Stomach (tissue), 8 donors: ENCODE measurements at regions not wholly inside any gene's neighbourhood (a gene's known extent, or its start where the extent isn't known, plus 50 kb on each side); places are given as distances from the start of the nearest gene placed in this dataset.

Source experiments
- DNase-seq, 2 donors: peaks; one replicate each; pipeline versions ENCODE4 v3.0.0 to v3.0.0-alpha.2; 2013 to 2019
- H3K27ac ChIP-seq, 5 donors: fragments of 200-600 bp in 4 of 5; sonication (generic) in 4 of 5; one replicate each; pipeline ENCODE4 v1.5.1; 2013 to 2019; ENCODE audit warnings: mild to moderate bottlenecking in 1 of 5, moderate library complexity in 1 of 5
- H3K27me3 ChIP-seq, 3 donors: fragments of 200-600 bp; sonication (generic); one replicate each; pipeline ENCODE4 v1.5.1; 2017 to 2019; ENCODE audit warnings: mixed run types in 1 of 3
- H3K36me3 ChIP-seq, 4 donors: fragments of 200-600 bp; sonication (generic); 1 replicate in 3 of 4; 2 replicates in 1 of 4; pipeline ENCODE4 v1.5.1; 2016 to 2019
- H3K4me1 ChIP-seq, 4 donors: fragments of 200-600 bp; sonication (generic); one replicate each; pipeline ENCODE4 v1.5.1; 2016 to 2019
- H3K4me3 ChIP-seq, 4 donors: fragments of 200-600 bp; sonication (generic) in 3 of 4; one replicate each; pipeline ENCODE4 v1.5.1; 2016 to 2019; ENCODE audit warnings: mild to moderate bottlenecking in 1 of 4
- H3K9me3 ChIP-seq, 4 donors: fragments of 200-600 bp; sonication (generic); one replicate each; pipeline ENCODE4 v1.5.1; 2016 to 2019
- EP300 ChIP-seq: sonication (generic); formaldehyde crosslinking; IDR thresholded peaks from one replicate; pipeline ENCODE4 v1.6.1; 2017; ENCODE audit warnings: antibody characterized with exemption
- POLR2A ChIP-seq, 4 donors: fragments of 450-650 bp; IDR thresholded peaks; one replicate each; pipeline ENCODE4 v1.6.1; 2016; ENCODE audit warnings: antibody characterized with exemption in 4 of 4, control low read depth in 2 of 4, mild to moderate bottlenecking in 1 of 4, moderate library complexity in 1 of 4
- POLR2AphosphoS5 ChIP-seq, 3 donors: sonication (generic); formaldehyde crosslinking; IDR thresholded peaks; one replicate each; pipeline ENCODE4 v1.6.1; 2016; ENCODE audit warnings: antibody characterized with exemption in 3 of 3
- WGBS, 5 donors: extraction: QIAGEN DNeasy Blood & Tissue Kit in 3 of 5; methylation state at CpG; one replicate each; pipeline versions ENCODE4 v1.1.5 to v1.1.7; 2013 to 2018; 5-methylcytosine and 5-hydroxymethylcytosine counted together
- intact Hi-C: fragments of 100-400 bp; cut with DNase I; formaldehyde crosslinking; loops from one replicate; pipeline ENCODE4 v1.15.1; 2023; ENCODE audit warnings: low total_unique reads
- TF ChIP-seq, protein P1 (sequence below), 7 experiments: fragments of 450-650 bp in 4 of 7; fragments of 200-600 bp in 3 of 7; sonication (generic) in 3 of 7; IDR thresholded peaks; one replicate each; pipeline ENCODE4 v1.5.1; 2016 to 2019; ENCODE audit warnings: antibody characterized with exemption in 7 of 7, control low read depth in 2 of 7, mild to moderate bottlenecking in 1 of 7
- donor health status: healthy with polysubstance abuse.
- donor health status: Bipolar disorder and iron deficiency.
- donor health status: healthy.

- TF ChIP-seq, protein P1, sequence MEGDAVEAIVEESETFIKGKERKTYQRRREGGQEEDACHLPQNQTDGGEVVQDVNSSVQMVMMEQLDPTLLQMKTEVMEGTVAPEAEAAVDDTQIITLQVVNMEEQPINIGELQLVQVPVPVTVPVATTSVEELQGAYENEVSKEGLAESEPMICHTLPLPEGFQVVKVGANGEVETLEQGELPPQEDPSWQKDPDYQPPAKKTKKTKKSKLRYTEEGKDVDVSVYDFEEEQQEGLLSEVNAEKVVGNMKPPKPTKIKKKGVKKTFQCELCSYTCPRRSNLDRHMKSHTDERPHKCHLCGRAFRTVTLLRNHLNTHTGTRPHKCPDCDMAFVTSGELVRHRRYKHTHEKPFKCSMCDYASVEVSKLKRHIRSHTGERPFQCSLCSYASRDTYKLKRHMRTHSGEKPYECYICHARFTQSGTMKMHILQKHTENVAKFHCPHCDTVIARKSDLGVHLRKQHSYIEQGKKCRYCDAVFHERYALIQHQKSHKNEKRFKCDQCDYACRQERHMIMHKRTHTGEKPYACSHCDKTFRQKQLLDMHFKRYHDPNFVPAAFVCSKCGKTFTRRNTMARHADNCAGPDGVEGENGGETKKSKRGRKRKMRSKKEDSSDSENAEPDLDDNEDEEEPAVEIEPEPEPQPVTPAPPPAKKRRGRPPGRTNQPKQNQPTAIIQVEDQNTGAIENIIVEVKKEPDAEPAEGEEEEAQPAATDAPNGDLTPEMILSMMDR (IDR thresholded peaks at IDR 0.05) = no peak
- TF ChIP-seq POLR2AphosphoS5 (IDR thresholded peaks at IDR 0.05) (no peak), EP300 (no peak), POLR2A (IDR thresholded peaks at IDR 0.05) (no peak)
- Histone ChIP-seq H3K4me3 (no peak overlapping the region), H3K36me3 (no peaks in the 10 kb centered on the region), H3K9me3 (peaks cover 0 to 4% (median 0%) of the 10 kb centered on the region in 4 donors), H3K4me1 (peaks cover 0 to 6% (median 0%) of the 10 kb centered on the region in 4 donors), H3K27ac (peak overlapping the region in 1 of 5 donors; percentile 25), H3K27me3 (no peaks in the 10 kb centered on the region)
- 55 to 92% (median 80%) methylated on average over 3 of the region's 3 CpGs for WGBS, 5 donors
- no peak for DNase-seq
- intact Hi-C loops = no loop called here
Observed at GRCh38 chr7:17598305-17598704, 299.9 kb downstream of the AHR start.

- H3K27ac ChIP-seq = peak overlapping the region in 4 of 5 donors; percentile 42 to 71 (median 52)
- H3K9me3 ChIP-seq = peaks cover 0 to 4% (median 1%) of the 10 kb centered on the region in 4 donors
- intact Hi-C loops = no loop called here
- TF ChIP-seq, protein P1 (IDR thresholded peaks at IDR 0.05) = no peak
- TF ChIP-seq POLR2AphosphoS5 (IDR thresholded peaks at IDR 0.05) (no peak), EP300 (no peak)
- H3K27me3 ChIP-seq = no peaks in the 10 kb centered on the region
- H3K36me3 ChIP-seq = no peaks in the 10 kb centered on the region
- no peak for DNase-seq
- no peak overlapping the region for H3K4me3 ChIP-seq
- peaks cover 0 to 6% (median 0%) of the 10 kb centered on the region in 4 donors for H3K4me1 ChIP-seq
Observed at GRCh38 chr7:17598846-17599245, 300.4 kb downstream of the AHR start.

GRCh38 chr7:17599733-17600339, 301.4 kb downstream of the AHR start:
- Histone ChIP-seq H3K4me3 (no peak overlapping the region), H3K36me3 (no peaks in the 10 kb centered on the region), H3K4me1 (peaks cover 0 to 6% (median 0%) of the 10 kb centered on the region in 4 donors), H3K9me3 (peaks cover 0 to 4% (median 2%) of the 10 kb centered on the region in 4 donors), H3K27ac (peak overlapping the region; percentile 42 to 71 (median 59)), H3K27me3 (no peaks in the 10 kb centered on the region)
- WGBS, 5 donors = 33 to 56% (median 51%) methylated on average over 7 of the region's 7 CpGs
- TF ChIP-seq, protein P1 (IDR thresholded peaks at IDR 0.05) = no peak
- TF ChIP-seq POLR2AphosphoS5 (IDR thresholded peaks at IDR 0.05) = peak in 1 of 3 donors; percentile 10
- no peak for TF ChIP-seq POLR2A (IDR thresholded peaks at IDR 0.05)
- no peak for TF ChIP-seq EP300
- DNase-seq = no peak
- intact Hi-C loops = no loop called here

DNA sequence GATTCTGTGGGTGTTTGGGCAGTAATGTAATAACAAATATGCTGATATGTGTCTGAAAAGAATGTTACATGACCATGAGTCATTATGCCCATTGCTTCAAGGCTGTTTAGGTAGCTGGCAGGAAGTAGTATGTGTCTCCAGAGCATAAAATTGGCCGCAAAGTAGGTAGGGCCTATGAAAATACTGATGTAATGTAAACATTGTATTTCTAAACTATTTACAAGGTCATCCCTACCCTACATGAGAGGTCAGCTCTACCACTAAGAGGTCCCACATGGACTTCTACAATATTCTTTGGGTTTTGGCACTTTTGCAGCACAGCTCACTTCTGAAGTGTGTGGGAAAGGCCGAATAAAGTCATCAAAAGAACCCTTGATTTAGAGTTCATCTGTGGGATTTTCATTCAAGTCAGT, 301.9 kb downstream of the AHR start:
- Histone ChIP-seq H3K4me3 (no peak overlapping the region), H3K27ac (peak overlapping the region; percentile 42 to 71 (median 57)), H3K4me1 (peaks cover 0 to 6% (median 0%) of the 10 kb centered on the region in 4 donors), H3K27me3 (no peaks in the 10 kb centered on the region), H3K9me3 (peaks cover 0 to 4% (median 2%) of the 10 kb centered on the region in 4 donors), H3K36me3 (no peaks in the 10 kb centered on the region)
- intact Hi-C loops = no loop called here
- 39 to 61% (median 58%) methylated on average over 2 of the region's 2 CpGs for WGBS, 5 donors
- peak in 1 of 2 donors; percentile 50 for DNase-seq
- TF ChIP-seq POLR2AphosphoS5 (IDR thresholded peaks at IDR 0.05) = peak in 2 of 3 donors; percentile 48 to 68
- TF ChIP-seq, protein P1 (IDR thresholded peaks at IDR 0.05) = no peak
